Muscle of leg (tissue), 3 donors: ENCODE measurements at regions not wholly inside any gene's neighbourhood (a gene's known extent, or its start where the extent isn't known, plus 50 kb on each side); places are given as distances from the start of the nearest gene placed in this dataset.
A peak's percentile ranks its signal among the peaks of the same experiment; 100 is the strongest.

ENCODE experiments used
- DNase-seq: peaks from one replicate; pipeline ENCODE4 v3.0.0; 2013
- H3K27ac ChIP-seq: one replicate; pipeline ENCODE4 v1.5.1; 2013; ENCODE audit warnings: mild to moderate bottlenecking, low read length, control low read depth
- H3K27me3 ChIP-seq: one replicate; pipeline ENCODE4 v1.6.1; 2013; ENCODE audit warnings: low read length; ENCODE audit not compliant: control insufficient read depth, insufficient read depth
- H3K36me3 ChIP-seq: one replicate; pipeline ENCODE4 v1.6.1; 2013; ENCODE audit warnings: low read length; ENCODE audit not compliant: control insufficient read depth, insufficient read depth
- H3K4me1 ChIP-seq: one replicate; pipeline ENCODE4 v1.6.1; 2013; ENCODE audit warnings: low read length; ENCODE audit not compliant: control insufficient read depth, insufficient read depth
- H3K4me3 ChIP-seq: one replicate; pipeline ENCODE4 v1.5.1; 2013; ENCODE audit warnings: low read length, control low read depth
- H3K9me3 ChIP-seq: replicated peaks from 2 replicates; pipeline ENCODE4 v1.6.1; 2013; ENCODE audit warnings: low read depth, low read length; ENCODE audit not compliant: control insufficient read depth
- WGBS: methylation state at CpG from one replicate; pipeline ENCODE4 v1.1.5; 2013; ENCODE audit warnings: missing lambda C conversion rate; ENCODE audit not compliant: insufficient coverage; 5-methylcytosine and 5-hydroxymethylcytosine counted together

DNA sequence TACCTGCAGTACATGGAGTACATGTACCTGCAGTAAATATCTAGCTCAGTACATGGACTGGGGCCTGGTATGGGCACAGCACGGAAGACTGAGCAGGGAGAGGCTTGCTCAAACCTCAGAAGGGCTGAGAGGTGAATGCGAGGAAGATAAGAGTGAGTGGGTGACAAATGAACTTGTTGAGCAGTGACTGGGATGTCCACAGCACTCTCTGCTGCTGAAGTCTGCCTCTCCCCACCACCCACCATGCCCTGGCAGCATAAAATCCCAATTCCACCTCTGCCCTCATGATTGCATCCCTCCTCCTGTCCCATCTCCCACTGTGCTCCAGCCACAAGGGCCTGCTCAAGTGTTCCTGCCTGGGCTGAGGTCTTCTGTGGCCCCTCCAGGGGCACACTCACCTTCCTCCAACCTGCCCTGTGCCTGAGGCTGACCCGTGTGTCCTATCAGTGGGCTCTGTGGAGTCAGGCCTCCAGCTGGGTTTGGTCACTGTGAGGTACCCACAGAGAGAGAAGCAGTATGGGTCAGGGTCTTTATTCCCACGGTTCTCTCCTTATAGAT lies 114.2 kb downstream of the FOXD2 start:
- DNase-seq = no peak
- no peak overlapping the region for H3K4me3 ChIP-seq
- WGBS = 89% methylated on average over 3 of the region's 4 CpGs
- peaks cover 18% of the 10 kb centered on the region for H3K4me1 ChIP-seq
- H3K36me3 ChIP-seq = no peaks in the 10 kb centered on the region
- H3K27ac ChIP-seq = no peak overlapping the region
- H3K9me3 ChIP-seq = no peaks in the 10 kb centered on the region
- peaks cover 26% of the 10 kb centered on the region for H3K27me3 ChIP-seq

GRCh38 chr1:47554082-47554481 lies 116.2 kb downstream of the FOXD2 start:
- no peaks in the 10 kb centered on the region for H3K9me3 ChIP-seq
- no peak for DNase-seq
- peaks cover 7% of the 10 kb centered on the region for H3K4me1 ChIP-seq
- no peaks in the 10 kb centered on the region for H3K36me3 ChIP-seq
- peaks cover 29% of the 10 kb centered on the region for H3K27me3 ChIP-seq
- no peak overlapping the region for H3K4me3 ChIP-seq
- WGBS = 83% methylated on average over 4 of the region's 5 CpGs
- no peak overlapping the region for H3K27ac ChIP-seq

DNA sequence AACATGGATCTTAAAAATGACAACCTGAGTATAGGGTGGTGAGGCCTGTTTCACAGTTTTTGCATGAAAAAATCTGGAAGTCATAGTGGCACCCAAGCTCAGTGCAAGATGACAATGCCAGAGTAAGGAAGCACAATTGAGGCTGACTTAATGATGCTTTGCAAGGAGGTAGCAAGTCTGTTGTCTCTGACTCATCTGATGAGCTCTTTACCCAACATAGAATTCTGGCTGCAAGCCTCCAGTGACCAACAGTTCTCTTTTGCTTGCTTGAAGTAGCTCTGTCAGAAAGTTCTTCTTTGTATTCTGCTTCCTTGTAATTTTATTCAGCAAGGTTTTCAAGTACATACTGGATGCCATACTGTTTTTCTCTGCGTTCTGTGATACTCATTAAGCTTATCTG lies 117.1 kb downstream of the FOXD2 start:
- DNase-seq = no peak
- peaks cover 26% of the 10 kb centered on the region for H3K27me3 ChIP-seq
- H3K9me3 ChIP-seq = no peaks in the 10 kb centered on the region
- H3K36me3 ChIP-seq = no peaks in the 10 kb centered on the region
- no peak overlapping the region for H3K27ac ChIP-seq
- peaks cover 7% of the 10 kb centered on the region for H3K4me1 ChIP-seq
- 100% methylated on average over 1 of the region's 1 CpG for WGBS
- no peak overlapping the region for H3K4me3 ChIP-seq

GRCh38 chr1:47555306-47555705 lies 117.5 kb downstream of the FOXD2 start:
- no peak for DNase-seq
- H3K27me3 ChIP-seq = peaks cover 26% of the 10 kb centered on the region
- no peak overlapping the region for H3K4me3 ChIP-seq
- H3K4me1 ChIP-seq = peaks cover 7% of the 10 kb centered on the region
- no peak overlapping the region for H3K27ac ChIP-seq
- no peaks in the 10 kb centered on the region for H3K36me3 ChIP-seq
- 100% methylated on average over 2 of the region's 2 CpGs for WGBS
- H3K9me3 ChIP-seq = no peaks in the 10 kb centered on the region

- Histone ChIP-seq H3K27me3 (peaks cover 30% of the 10 kb centered on the region), H3K27ac (no peak overlapping the region), H3K36me3 (no peaks in the 10 kb centered on the region), H3K4me3 (no peak overlapping the region), H3K4me1 (peaks cover 7% of the 10 kb centered on the region), H3K9me3 (no peaks in the 10 kb centered on the region)
- 33% methylated on average over 22 of the region's 24 CpGs for WGBS
- peak; percentile 86 for DNase-seq
These were observed 118.2 kb downstream of the FOXD2 start for GRCh38 chr1:47555841-47556560.

DNA sequence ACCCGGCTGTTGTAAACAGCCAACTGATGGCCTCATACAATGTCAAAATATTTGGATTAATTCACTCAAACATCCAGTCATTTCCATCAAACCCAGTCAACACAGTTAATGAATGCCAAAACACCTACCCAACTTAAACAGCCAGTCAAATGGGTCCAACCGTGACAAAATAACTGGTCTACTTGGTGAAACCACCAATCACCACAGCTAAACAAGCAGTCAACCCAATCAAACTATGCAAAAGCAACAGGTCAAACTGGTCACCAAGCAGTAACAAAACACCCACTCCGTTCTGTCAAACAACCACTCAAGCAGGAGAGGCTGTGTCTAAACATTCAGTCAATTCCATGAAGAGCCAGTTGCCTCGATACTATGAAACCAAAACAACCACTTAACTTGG lies 119.2 kb downstream of the FOXD2 start:
- no peaks in the 10 kb centered on the region for H3K9me3 ChIP-seq
- H3K27ac ChIP-seq = no peak overlapping the region
- no peak for DNase-seq
- H3K4me1 ChIP-seq = peaks cover 7% of the 10 kb centered on the region
- no peaks in the 10 kb centered on the region for H3K36me3 ChIP-seq
- no peak overlapping the region for H3K4me3 ChIP-seq
- peaks cover 24% of the 10 kb centered on the region for H3K27me3 ChIP-seq
- WGBS = 100% methylated on average over 2 of the region's 4 CpGs

GRCh38 chr1:47558601-47559593 lies 121.1 kb downstream of the FOXD2 start:
- Histone ChIP-seq H3K9me3 (no peaks in the 10 kb centered on the region), H3K27me3 (peaks cover 26% of the 10 kb centered on the region), H3K4me1 (peaks cover 7% of the 10 kb centered on the region), H3K36me3 (no peaks in the 10 kb centered on the region), H3K27ac (no peak overlapping the region), H3K4me3 (no peak overlapping the region)
- 23% methylated on average over 11 of the region's 18 CpGs for WGBS
- peak; percentile 50 for DNase-seq

DNA sequence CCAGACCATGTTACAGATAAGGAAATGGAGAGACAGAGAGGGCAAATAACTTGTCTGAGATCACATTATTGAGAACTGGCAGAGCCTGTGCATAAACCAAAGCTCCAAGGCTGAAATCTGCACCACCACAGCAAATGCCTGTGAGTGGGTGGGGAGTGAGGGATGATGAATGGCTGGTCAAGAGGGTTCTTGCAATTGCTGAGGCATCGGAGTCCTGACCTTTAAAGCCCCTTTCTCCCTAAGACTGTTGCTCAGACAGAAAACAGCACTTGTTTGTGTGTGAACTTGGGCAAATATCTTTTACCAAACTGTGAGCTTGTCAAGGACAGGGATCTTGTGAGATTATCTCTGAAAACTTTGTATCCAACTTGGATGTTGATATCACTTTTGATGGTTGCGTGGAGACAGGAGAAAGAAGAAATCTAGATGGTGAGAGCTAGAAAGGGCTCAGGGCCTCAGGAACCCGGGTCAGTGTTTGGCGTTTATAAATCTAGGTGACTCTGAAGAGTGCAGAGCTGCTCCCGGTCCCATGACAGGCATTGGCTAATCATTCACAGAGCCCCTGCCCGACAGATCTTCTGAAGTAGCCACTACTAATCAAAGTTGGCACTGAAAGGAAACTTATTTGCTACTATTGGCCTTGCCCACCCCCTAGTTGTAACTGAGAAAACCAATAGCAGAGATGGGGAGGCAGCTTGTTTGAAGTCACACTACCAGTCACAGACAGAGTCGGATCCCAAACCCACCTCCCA lies 122.3 kb downstream of the FOXD2 start:
- Histone ChIP-seq H3K27ac (no peak overlapping the region), H3K9me3 (no peaks in the 10 kb centered on the region), H3K36me3 (no peaks in the 10 kb centered on the region), H3K4me3 (no peak overlapping the region), H3K27me3 (peaks cover 24% of the 10 kb centered on the region), H3K4me1 (peaks cover 7% of the 10 kb centered on the region)
- DNase-seq = no peak
- 69% methylated on average over 4 of the region's 7 CpGs for WGBS

- no peaks in the 10 kb centered on the region for H3K9me3 ChIP-seq
- H3K4me3 ChIP-seq = no peak overlapping the region
- H3K27me3 ChIP-seq = peaks cover 13% of the 10 kb centered on the region
- 90% methylated on average over 2 of the region's 2 CpGs for WGBS
- H3K27ac ChIP-seq = no peak overlapping the region
- H3K4me1 ChIP-seq = peaks cover under 1% of the 10 kb centered on the region
- DNase-seq = no peak
- H3K36me3 ChIP-seq = no peaks in the 10 kb centered on the region
These were observed 123.7 kb downstream of the FOXD2 start for GRCh38 chr1:47561523-47562007.
